Endodermal cell (in vitro differentiated cells): ENCODE measurements at regions not wholly inside any gene's neighbourhood (a gene's known extent, or its start where the extent isn't known, plus 50 kb on each side); places are given as distances from the start of the nearest gene placed in this dataset.

Experiments
- DNase-seq: peaks from one replicate; pipeline ENCODE4 v3.0.0-alpha.2; 2017
- H3K27ac ChIP-seq: 2 replicates; pipeline ENCODE4 v1.5.1; 2013; ENCODE audit warnings: mild to moderate bottlenecking, low read depth, low read length, moderate library complexity
- H3K27me3 ChIP-seq: 2 replicates; pipeline ENCODE4 v1.6.1; 2013; ENCODE audit warnings: mild to moderate bottlenecking, low read length, moderate library complexity; ENCODE audit not compliant: insufficient read depth, control insufficient read depth, poor library complexity, severe bottlenecking
- H3K36me3 ChIP-seq: 2 replicates; pipeline ENCODE4 v1.7.0; 2013; ENCODE audit warnings: mild to moderate bottlenecking, low read length, moderate library complexity; ENCODE audit not compliant: control insufficient read depth, insufficient read depth
- H3K4me1 ChIP-seq: one replicate; pipeline ENCODE4 v1.7.0; 2013; ENCODE audit warnings: low read length; ENCODE audit not compliant: control insufficient read depth, insufficient read depth
- H3K4me3 ChIP-seq: 2 replicates; pipeline ENCODE4 v1.5.1; 2013; ENCODE audit warnings: mild to moderate bottlenecking, low read length, moderate library complexity
- H3K9ac ChIP-seq: 2 replicates; pipeline ENCODE4 v1.6.1; 2013; ENCODE audit warnings: mild to moderate bottlenecking, low read length, moderate library complexity; ENCODE audit not compliant: poor library complexity, severe bottlenecking; ENCODE audit errors: extremely low read depth
- H3K9me3 ChIP-seq: 2 replicates; pipeline ENCODE4 v1.6.1; 2013; ENCODE audit warnings: mild to moderate bottlenecking, low read length, moderate library complexity; ENCODE audit not compliant: control insufficient read depth
- H3K27ac Mint-ChIP-seq: 2 replicates; pipeline ENCODE4 v1.8.0; 2020; ENCODE audit warnings: mixed read lengths
- H3K27me3 Mint-ChIP-seq: 2 replicates; pipeline ENCODE4 v1.8.0; 2021; ENCODE audit warnings: mild to moderate bottlenecking, mixed read lengths; ENCODE audit not compliant: insufficient read depth
- H3K36me3 Mint-ChIP-seq: 2 replicates; pipeline ENCODE4 v1.8.0; 2020; ENCODE audit warnings: low read depth, mixed read lengths
- H3K4me1 Mint-ChIP-seq: 2 replicates; pipeline ENCODE4 v1.8.0; 2020; ENCODE audit warnings: mixed read lengths
- H3K4me3 Mint-ChIP-seq: 2 replicates; pipeline ENCODE4 v1.8.0; 2020; ENCODE audit warnings: mild to moderate bottlenecking, moderate library complexity, mixed read lengths
- H3K9me3 Mint-ChIP-seq: 2 replicates; pipeline ENCODE4 v1.8.0; 2020; ENCODE audit warnings: mild to moderate bottlenecking, mixed read lengths
- WGBS, 2 experiments: methylation state at CpG; one replicate each; pipeline versions ENCODE4 v1.1.5 to v1.1.7; 2013; ENCODE audit warnings: missing lambda C conversion rate in 2 of 2, mixed read lengths in 1 of 2; ENCODE audit not compliant: insufficient coverage in 1 of 2, insufficient read length in 1 of 2; 5-methylcytosine and 5-hydroxymethylcytosine counted together
- TF ChIP-seq, protein P1 (sequence below): fragments of 200-600 bp; sonication (generic); conservative IDR thresholded peaks from 2 replicates; pipeline ENCODE4 v1.5.0; 2021; ENCODE audit warnings: antibody characterized with exemption, mild to moderate bottlenecking

DNA sequence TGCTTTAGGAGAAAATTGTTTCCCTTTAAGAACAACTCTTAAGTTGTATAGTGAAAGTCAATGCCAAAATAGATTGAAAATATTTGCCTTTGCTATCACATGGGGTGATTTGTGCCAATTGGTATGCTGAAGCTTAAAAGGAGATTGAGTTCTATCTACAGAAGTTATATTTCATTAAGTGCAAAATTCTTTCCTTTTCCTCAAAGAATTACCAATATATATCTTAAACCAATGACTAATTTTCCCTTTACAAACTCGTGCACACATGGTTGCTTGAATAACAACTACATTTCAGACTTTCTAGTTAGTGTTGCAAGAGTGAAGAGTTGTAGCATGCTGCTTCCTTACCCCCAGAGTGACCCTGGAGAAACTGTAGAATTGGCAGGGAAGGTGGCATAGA lies 990.0 kb upstream of the PABPC4L start:
- no peaks in the 10 kb centered on the region for H3K36me3 ChIP-seq
- H3K9ac ChIP-seq = no peak overlapping the region
- no peak overlapping the region for H3K4me3 Mint-ChIP-seq
- no peaks in the 10 kb centered on the region for H3K36me3 Mint-ChIP-seq
- H3K27me3 Mint-ChIP-seq = no peaks in the 10 kb centered on the region
- TF ChIP-seq, protein P1, sequence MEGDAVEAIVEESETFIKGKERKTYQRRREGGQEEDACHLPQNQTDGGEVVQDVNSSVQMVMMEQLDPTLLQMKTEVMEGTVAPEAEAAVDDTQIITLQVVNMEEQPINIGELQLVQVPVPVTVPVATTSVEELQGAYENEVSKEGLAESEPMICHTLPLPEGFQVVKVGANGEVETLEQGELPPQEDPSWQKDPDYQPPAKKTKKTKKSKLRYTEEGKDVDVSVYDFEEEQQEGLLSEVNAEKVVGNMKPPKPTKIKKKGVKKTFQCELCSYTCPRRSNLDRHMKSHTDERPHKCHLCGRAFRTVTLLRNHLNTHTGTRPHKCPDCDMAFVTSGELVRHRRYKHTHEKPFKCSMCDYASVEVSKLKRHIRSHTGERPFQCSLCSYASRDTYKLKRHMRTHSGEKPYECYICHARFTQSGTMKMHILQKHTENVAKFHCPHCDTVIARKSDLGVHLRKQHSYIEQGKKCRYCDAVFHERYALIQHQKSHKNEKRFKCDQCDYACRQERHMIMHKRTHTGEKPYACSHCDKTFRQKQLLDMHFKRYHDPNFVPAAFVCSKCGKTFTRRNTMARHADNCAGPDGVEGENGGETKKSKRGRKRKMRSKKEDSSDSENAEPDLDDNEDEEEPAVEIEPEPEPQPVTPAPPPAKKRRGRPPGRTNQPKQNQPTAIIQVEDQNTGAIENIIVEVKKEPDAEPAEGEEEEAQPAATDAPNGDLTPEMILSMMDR = no peak
- no peaks in the 10 kb centered on the region for H3K4me1 Mint-ChIP-seq
- no peak overlapping the region for H3K4me3 ChIP-seq
- H3K9me3 ChIP-seq = no peaks in the 10 kb centered on the region
- H3K9me3 Mint-ChIP-seq = no peaks in the 10 kb centered on the region
- no peaks in the 10 kb centered on the region for H3K4me1 ChIP-seq
- H3K27ac Mint-ChIP-seq = no peak overlapping the region
- peak; percentile 20 for DNase-seq
- H3K27ac ChIP-seq = no peak overlapping the region
- 86% methylated on average over 1 of the region's 1 CpG; no CpG with 5 or more reads in 1 of the 2 experiments for WGBS, 2 experiments
- H3K27me3 ChIP-seq = no peaks in the 10 kb centered on the region

DNA sequence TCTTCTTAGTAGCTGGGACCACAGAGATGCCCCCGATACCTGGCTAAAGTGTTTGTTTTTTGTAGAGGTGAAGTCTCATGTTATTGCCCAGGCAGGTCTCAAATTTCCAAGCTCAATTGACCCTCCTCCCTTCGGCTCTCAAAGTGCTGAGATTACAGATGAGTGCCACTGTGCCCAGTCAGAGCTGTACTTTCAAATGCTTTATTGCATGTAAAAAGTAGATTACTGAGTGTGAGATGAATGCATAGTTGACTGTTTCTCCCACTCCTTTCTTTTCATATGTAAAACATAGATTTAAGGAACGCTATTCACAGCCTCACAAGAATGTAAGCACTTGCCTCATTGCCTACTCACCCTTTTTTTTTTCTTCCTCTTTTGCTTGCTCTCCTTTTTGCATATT lies 984.4 kb upstream of the PABPC4L start:
- no peaks in the 10 kb centered on the region for H3K27me3 ChIP-seq
- no peak overlapping the region for H3K27ac ChIP-seq
- Mint-ChIP-seq H3K36me3 (no peaks in the 10 kb centered on the region), H3K27ac (peak overlapping the region; percentile 80), H3K9me3 (peaks cover 24% of the 10 kb centered on the region), H3K4me3 (no peak overlapping the region), H3K27me3 (no peaks in the 10 kb centered on the region), H3K4me1 (peaks cover 10% of the 10 kb centered on the region)
- 30 to 57% methylated on average over 2 to 3 of the region's 3 CpGs for WGBS, 2 experiments
- H3K4me1 ChIP-seq = no peaks in the 10 kb centered on the region
- H3K9me3 ChIP-seq = peaks cover 8% of the 10 kb centered on the region
- H3K9ac ChIP-seq = no peak overlapping the region
- H3K36me3 ChIP-seq = no peaks in the 10 kb centered on the region
- peak; percentile 78 for DNase-seq
- TF ChIP-seq, protein P1 = no peak
- H3K4me3 ChIP-seq = no peak overlapping the region

DNA sequence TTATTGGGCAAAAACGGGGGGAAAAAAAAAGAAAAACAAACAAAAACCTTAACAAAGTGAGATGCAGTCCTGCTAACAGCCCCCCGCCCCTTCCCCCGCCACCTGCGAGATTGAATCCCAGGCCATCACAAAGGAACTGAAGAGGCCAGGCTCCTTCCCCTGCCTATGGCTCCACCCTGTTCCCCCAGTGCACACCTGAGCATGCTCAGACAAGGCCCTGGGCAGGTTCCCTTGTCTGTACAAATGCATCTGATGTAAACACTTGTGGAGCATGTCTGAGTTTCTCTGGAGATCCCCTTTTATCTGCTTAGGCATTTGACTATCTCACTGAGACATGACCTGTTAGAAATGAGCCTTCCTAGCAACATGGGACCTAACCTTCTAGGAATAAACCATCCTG lies 983.7 kb upstream of the PABPC4L start:
- 62 to 100% methylated on average over 1 to 4 of the region's 4 CpGs for WGBS, 2 experiments
- Histone ChIP-seq H3K9me3 (peaks cover 8% of the 10 kb centered on the region), H3K4me1 (no peaks in the 10 kb centered on the region), H3K9ac (no peak overlapping the region), H3K27me3 (no peaks in the 10 kb centered on the region), H3K27ac (no peak overlapping the region), H3K4me3 (no peak overlapping the region), H3K36me3 (no peaks in the 10 kb centered on the region)
- TF ChIP-seq, protein P1 = no peak
- Mint-ChIP-seq H3K4me3 (no peak overlapping the region), H3K4me1 (peaks cover 10% of the 10 kb centered on the region), H3K9me3 (peaks cover 31% of the 10 kb centered on the region), H3K27ac (no peak overlapping the region), H3K27me3 (no peaks in the 10 kb centered on the region), H3K36me3 (no peaks in the 10 kb centered on the region)
- DNase-seq = peak; percentile 74
